ENCODE measurements at regions not wholly inside any gene's neighbourhood (a gene's known extent, or its start where the extent isn't known, plus 50 kb on each side); places are given as distances from the start of the nearest gene placed in this dataset.

- TF ChIP-seq FOXP2 (optimal IDR thresholded peaks at IDR 0.05; ENCODE audit: control extremely low read depth, extremely low read length, insufficient read depth): no peak
- no peak for TF ChIP-seq EZH2 (IDR thresholded peaks at IDR 0.05)
- TF ChIP-seq POLR2AphosphoS5 (IDR thresholded peaks at IDR 0.05; ENCODE audit: borderline replicate concordance, low read depth, low read length): no peak
These were observed 192.6 kb upstream of the ACTBL2 start for GRCh38 chr5:57675236-57675635.

All from SK-N-MC (cell line).